AG04449 (cell line): ENCODE measurements at regions not wholly inside any gene's neighbourhood (a gene's known extent, or its start where the extent isn't known, plus 50 kb on each side); places are given as distances from the start of the nearest gene placed in this dataset.

ENCODE experiments used
- CTCF ChIA-PET: fragments of 350-600 bp; formaldehyde crosslinking; extraction: SDS; loops from one replicate; lab custom pipeline; 2021; ENCODE audit warnings: antibody characterized with exemption; lab: Yijun Ruan, JAX
- POLR2A ChIA-PET: fragments of 400-600, 350-600 bp; formaldehyde crosslinking; extraction: SDS; loops from one replicate; lab custom pipeline; 2020; ENCODE audit warnings: antibody characterized with exemption, inconsistent platforms; lab: Yijun Ruan, JAX
- DNase-seq: peaks from one replicate; pipeline ENCODE4 v3.0.0-alpha.2; 2010; ENCODE audit warnings: low read depth, low spot score
- H3K4me3 ChIP-seq: 2 replicates; pipeline ENCODE4 v1.5.1; 2011; ENCODE audit warnings: low read depth, mild to moderate bottlenecking, control low read depth, low read length
- CTCF ChIP-seq: IDR thresholded peaks from one replicate; pipeline ENCODE4 v1.5.1; 2011; ENCODE audit warnings: mild to moderate bottlenecking, moderate library complexity, low read length, control low read depth, inconsistent platforms; ENCODE audit not compliant: insufficient read depth; ENCODE audit errors: missing control alignments

- DNase-seq = no peak
- TF ChIP-seq CTCF = no peak
- ChIA-PET CTCF (no interaction called here), POLR2A (no interaction called here)
- no peak overlapping the region for H3K4me3 ChIP-seq
These were observed 162.5 kb downstream of the GASK1B start for GRCh38 chr4:158010361-158010760.

- H3K4me3 ChIP-seq = no peak overlapping the region
- ChIA-PET CTCF (interaction anchor here (1.0 to 1.6 kb wide), 4 partner anchors 14 to 164 kb away, joined by 3 to 4 read pairs (median 4); partner anchors contain the start of gene GASK1B), POLR2A (no interaction called here)
- TF ChIP-seq CTCF = no peak
- no peak for DNase-seq
These were observed 164.1 kb downstream of the GASK1B start for GRCh38 chr4:158008551-158009218.

- no peak for DNase-seq
- H3K4me3 ChIP-seq = no peak overlapping the region
- POLR2A ChIA-PET = no interaction called here
- CTCF ChIA-PET = interaction anchor here (1.6 kb wide), 1 partner anchor 165 kb away, joined by 3 read pairs; no protein-coding TSS in a partner anchor
- no peak for TF ChIP-seq CTCF
These were observed 165.3 kb downstream of the GASK1B start for GRCh38 chr4:158007566-158007965.

- no peak overlapping the region for H3K4me3 ChIP-seq
- DNase-seq = no peak
- CTCF ChIA-PET = interaction anchor here (1.6 kb wide), 1 partner anchor 165 kb away, joined by 3 read pairs; no protein-coding TSS in a partner anchor
- POLR2A ChIA-PET = no interaction called here
- TF ChIP-seq CTCF = no peak
These were observed 165.8 kb downstream of the GASK1B start for GRCh38 chr4:158006990-158007389.

- no peak for TF ChIP-seq CTCF
- no peak overlapping the region for H3K4me3 ChIP-seq
- ChIA-PET POLR2A (no interaction called here), CTCF (interaction anchor here (1.6 to 2.7 kb wide), 2 partner anchors 14 to 167 kb away, joined by 5 to 11 read pairs; partner anchors contain the start of gene GASK1B)
- no peak for DNase-seq
These were observed 167.8 kb downstream of the GASK1B start for GRCh38 chr4:158005021-158005420.

GRCh38 chr4:158004101-158004500, 168.7 kb downstream of the GASK1B start:
- ChIA-PET CTCF (interaction anchor here (0.9 to 2.7 kb wide), 2 partner anchors 168 to 249 kb away, joined by 4 to 11 read pairs; partner anchors contain the start of gene GASK1B), POLR2A (no interaction called here)
- TF ChIP-seq CTCF = no peak
- H3K4me3 ChIP-seq = no peak overlapping the region
- no peak for DNase-seq
